GM10266 (cell line): ENCODE measurements at regions not wholly inside any gene's neighbourhood (a gene's known extent, or its start where the extent isn't known, plus 50 kb on each side); places are given as distances from the start of the nearest gene placed in this dataset.

Experiments
- DNase-seq: peaks from one replicate; pipeline ENCODE4 v3.0.0; 2012; ENCODE audit errors: extremely low spot score
- CTCF ChIP-seq: IDR thresholded peaks from 2 replicates; pipeline ENCODE4 v1.5.1; 2012; ENCODE audit warnings: mild to moderate bottlenecking, low read depth; ENCODE audit not compliant: control insufficient read depth, insufficient read depth; ENCODE audit errors: missing control alignments

DNA sequence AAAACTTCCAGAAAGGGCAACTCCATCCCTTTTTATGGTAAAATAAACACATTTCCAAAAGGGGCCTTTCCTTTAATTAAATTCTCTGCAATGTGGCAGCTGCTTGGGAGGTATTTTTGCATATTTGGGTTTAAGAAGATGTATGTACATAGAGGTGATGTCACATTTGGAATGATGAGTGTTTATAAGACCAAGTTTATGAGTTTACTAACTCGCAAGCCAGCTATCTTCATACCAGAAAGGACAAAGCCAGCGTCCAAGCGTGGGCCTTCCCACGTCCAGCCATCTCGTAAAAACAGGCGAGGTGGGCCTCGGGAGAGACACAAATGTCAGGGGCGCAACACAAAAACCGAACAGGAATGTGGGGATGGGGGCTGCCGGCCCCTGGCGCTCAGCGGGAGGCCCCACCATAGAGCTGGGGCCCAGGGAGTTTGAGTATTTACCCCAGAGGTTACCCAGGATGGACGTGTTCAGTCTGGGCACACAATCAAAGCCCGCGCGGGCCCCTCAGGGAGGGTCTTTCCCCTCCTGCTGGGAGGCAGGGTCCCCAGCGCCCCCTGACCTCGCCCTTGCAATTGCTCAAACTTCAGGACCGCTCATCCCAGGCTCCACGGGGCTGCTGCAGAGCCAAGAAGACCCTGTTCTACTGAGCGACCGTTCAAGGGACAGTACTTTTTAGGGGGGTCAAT is 137.3 kb downstream of the TWIST2 start:
- no peak for DNase-seq
- TF ChIP-seq CTCF: no peak

GRCh38 chr2:238985931-238986446 is 138.1 kb downstream of the TWIST2 start:
- TF ChIP-seq CTCF: no peak
- no peak for DNase-seq

- DNase-seq: no peak
- TF ChIP-seq CTCF: no peak
Observed at GRCh38 chr2:238986491-238987351, 138.8 kb downstream of the TWIST2 start.

GRCh38 chr2:238987352-238987981 is 139.6 kb downstream of the TWIST2 start:
- DNase-seq: no peak
- TF ChIP-seq CTCF: no peak

DNA sequence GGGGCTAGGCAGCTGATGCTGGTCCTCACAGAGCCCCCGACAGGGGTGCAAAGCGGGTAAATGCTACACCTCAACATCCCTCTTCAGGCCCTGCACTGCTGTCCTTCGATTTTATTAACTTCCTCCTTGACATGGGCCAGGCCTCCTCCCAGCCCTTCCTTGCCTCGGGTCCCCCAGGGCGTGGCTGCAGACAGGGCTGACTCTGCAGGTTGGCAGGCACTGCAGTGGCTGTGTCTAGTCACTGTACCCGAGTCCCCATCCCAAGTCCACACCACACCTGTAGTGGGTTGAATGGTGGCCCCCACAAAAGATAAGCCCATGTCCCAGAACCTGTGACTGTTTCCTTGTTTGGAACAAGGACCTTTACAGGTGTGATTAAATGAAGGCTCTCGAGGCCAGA is 140.2 kb downstream of the TWIST2 start:
- DNase-seq: no peak
- no peak for TF ChIP-seq CTCF

- no peak for TF ChIP-seq CTCF
- DNase-seq: no peak
Observed at GRCh38 chr2:238988752-238989151, 140.9 kb downstream of the TWIST2 start.
